Retinal pigment epithelial cell (primary cell): ENCODE measurements at regions not wholly inside any gene's neighbourhood (a gene's known extent, or its start where the extent isn't known, plus 50 kb on each side); places are given as distances from the start of the nearest gene placed in this dataset.
A peak's percentile ranks its signal among the peaks of the same experiment; 100 is the strongest.

ENCODE experiments used
- DNase-seq: peaks from one replicate; pipeline ENCODE4 v3.0.0-alpha.2; 2010; ENCODE audit warnings: low read depth
- H3K4me3 ChIP-seq: 2 replicates; pipeline ENCODE4 v1.5.1; 2011; ENCODE audit warnings: mild to moderate bottlenecking, low read length, control low read depth, moderate library complexity
- CTCF ChIP-seq: conservative IDR thresholded peaks from 2 replicates; pipeline ENCODE4 v1.5.1; 2011; ENCODE audit warnings: low read depth, low read length, control low read depth, inconsistent platforms

- TF ChIP-seq CTCF, result no peak
- DNase-seq, result peak; percentile 66
Observed at GRCh38 chr2:162929571-162929970, 91.0 kb upstream of the KCNH7 start.

GRCh38 chr2:162928356-162928755 lies 89.8 kb upstream of the KCNH7 start:
- DNase-seq, result no peak
- no peak overlapping the region for H3K4me3 ChIP-seq
- TF ChIP-seq CTCF, result no peak

More at GRCh38 chr2:162929571-162929970, 91.0 kb upstream of the KCNH7 start:
- H3K4me3 ChIP-seq, result no peak overlapping the region

- no peak for DNase-seq
- TF ChIP-seq CTCF, result no peak
- no peak overlapping the region for H3K4me3 ChIP-seq
Observed at GRCh38 chr2:162926907-162927306, 88.3 kb upstream of the KCNH7 start.

GRCh38 chr2:162926501-162926900 lies 87.9 kb upstream of the KCNH7 start:
- no peak for TF ChIP-seq CTCF
- no peak overlapping the region for H3K4me3 ChIP-seq
- peak; percentile 20 for DNase-seq

GRCh38 chr2:162925595-162925994 lies 87.0 kb upstream of the KCNH7 start:
- DNase-seq, result no peak
- H3K4me3 ChIP-seq, result no peak overlapping the region
- no peak for TF ChIP-seq CTCF

- TF ChIP-seq CTCF, result no peak
- DNase-seq, result no peak
- H3K4me3 ChIP-seq, result no peak overlapping the region
Observed at GRCh38 chr2:162919111-162919510, 80.5 kb upstream of the KCNH7 start.

- no peak overlapping the region for H3K4me3 ChIP-seq
- DNase-seq, result no peak
- no peak for TF ChIP-seq CTCF
Observed at GRCh38 chr2:162917626-162918025, 79.1 kb upstream of the KCNH7 start.
